ENCODE measurements at regions not wholly inside any gene's neighbourhood (a gene's known extent, or its start where the extent isn't known, plus 50 kb on each side); places are given as distances from the start of the nearest gene placed in this dataset.

GRCh38 chr11:104301776-104302175 lies 137.8 kb upstream of the PDGFD start:
- TF ChIP-seq POLR2AphosphoS5 (IDR thresholded peaks at IDR 0.05) (no peak), CTCF (IDR thresholded peaks at IDR 0.05) (no peak), EP300 (IDR thresholded peaks at IDR 0.05) (no peak)

All from esophagus muscularis mucosa (tissue), 4 donors.